ENCODE measurements at regions not wholly inside any gene's neighbourhood (a gene's known extent, or its start where the extent isn't known, plus 50 kb on each side); places are given as distances from the start of the nearest gene placed in this dataset.

DNA sequence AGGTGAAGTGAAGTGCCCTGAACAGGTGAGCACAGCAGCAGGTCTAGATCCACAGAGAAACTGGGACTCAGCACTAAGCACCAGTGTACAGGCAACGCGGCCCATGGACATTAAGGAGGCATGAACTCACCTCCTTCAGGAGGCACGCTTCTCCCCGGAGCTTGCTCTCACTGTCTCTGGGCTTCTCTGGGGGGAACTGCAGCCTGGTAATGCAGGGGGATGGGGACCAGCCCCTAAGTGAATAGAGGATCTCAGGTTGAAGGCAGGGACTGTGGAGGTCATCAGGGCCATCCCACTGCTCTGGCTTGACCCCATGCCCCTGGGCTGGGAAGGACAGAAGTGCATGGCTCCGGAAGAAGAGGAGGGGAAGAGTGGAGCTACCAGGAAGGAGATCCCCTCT is 495.6 kb upstream of the B3GAT1 start:
- DNase-seq (ENCODE audit: low read depth), result no peak
- no peak overlapping the region for H3K4me3 ChIP-seq (ENCODE audit: low read depth, low read length)
- TF ChIP-seq MYC (IDR thresholded peaks at IDR 0.05; ENCODE audit: low read depth, low read length) (no peak), POLR2A (IDR thresholded peaks at IDR 0.05; ENCODE audit: extremely low read depth, insufficient read length) (no peak)
- TF ChIP-seq, protein P1, sequence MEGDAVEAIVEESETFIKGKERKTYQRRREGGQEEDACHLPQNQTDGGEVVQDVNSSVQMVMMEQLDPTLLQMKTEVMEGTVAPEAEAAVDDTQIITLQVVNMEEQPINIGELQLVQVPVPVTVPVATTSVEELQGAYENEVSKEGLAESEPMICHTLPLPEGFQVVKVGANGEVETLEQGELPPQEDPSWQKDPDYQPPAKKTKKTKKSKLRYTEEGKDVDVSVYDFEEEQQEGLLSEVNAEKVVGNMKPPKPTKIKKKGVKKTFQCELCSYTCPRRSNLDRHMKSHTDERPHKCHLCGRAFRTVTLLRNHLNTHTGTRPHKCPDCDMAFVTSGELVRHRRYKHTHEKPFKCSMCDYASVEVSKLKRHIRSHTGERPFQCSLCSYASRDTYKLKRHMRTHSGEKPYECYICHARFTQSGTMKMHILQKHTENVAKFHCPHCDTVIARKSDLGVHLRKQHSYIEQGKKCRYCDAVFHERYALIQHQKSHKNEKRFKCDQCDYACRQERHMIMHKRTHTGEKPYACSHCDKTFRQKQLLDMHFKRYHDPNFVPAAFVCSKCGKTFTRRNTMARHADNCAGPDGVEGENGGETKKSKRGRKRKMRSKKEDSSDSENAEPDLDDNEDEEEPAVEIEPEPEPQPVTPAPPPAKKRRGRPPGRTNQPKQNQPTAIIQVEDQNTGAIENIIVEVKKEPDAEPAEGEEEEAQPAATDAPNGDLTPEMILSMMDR (IDR thresholded peaks at IDR 0.05; ENCODE audit: low read depth, low read length), result no peak
- TF ChIP-seq, protein P2, sequence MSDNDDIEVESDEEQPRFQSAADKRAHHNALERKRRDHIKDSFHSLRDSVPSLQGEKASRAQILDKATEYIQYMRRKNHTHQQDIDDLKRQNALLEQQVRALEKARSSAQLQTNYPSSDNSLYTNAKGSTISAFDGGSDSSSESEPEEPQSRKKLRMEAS (IDR thresholded peaks at IDR 0.05; ENCODE audit: low read depth, low read length), result no peak

DNA sequence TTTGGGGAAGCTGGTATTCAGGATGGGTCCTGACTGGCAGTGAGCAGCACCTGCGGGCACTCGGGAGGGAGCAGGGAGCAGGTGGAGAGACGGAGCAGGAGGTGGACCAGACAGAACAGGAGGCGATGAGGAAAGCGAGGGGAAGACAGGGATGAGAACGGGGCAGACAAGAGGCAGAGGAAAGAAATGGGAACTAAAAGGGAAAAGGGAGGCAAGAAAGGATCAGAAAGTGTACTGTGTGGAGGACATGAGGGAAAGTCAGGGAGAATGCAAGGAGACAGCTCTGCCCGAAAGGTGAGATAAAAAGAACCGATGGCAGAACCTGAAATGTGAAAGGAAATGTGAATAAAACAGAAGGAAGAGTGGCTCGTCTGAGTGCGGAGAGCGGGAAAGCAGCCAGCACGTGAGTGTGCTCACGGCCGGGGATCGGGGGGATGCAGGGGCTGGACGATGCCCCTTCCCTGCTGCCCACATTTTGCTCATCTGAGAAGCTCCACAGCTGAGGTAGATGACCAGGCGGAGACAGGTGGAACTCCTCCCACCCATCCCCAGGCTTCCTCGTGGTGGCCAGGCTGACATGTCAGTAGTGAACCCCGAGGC is 494.4 kb upstream of the B3GAT1 start:
- H3K4me3 ChIP-seq (ENCODE audit: low read depth, low read length), result no peak overlapping the region
- no peak for DNase-seq (ENCODE audit: low read depth)
- TF ChIP-seq POLR2A (IDR thresholded peaks at IDR 0.05; ENCODE audit: extremely low read depth, insufficient read length), result no peak
- no peak for TF ChIP-seq MYC (IDR thresholded peaks at IDR 0.05; ENCODE audit: low read depth, low read length)
- TF ChIP-seq, protein P2 (IDR thresholded peaks at IDR 0.05; ENCODE audit: low read depth, low read length), result no peak
- TF ChIP-seq, protein P1 (IDR thresholded peaks at IDR 0.05; ENCODE audit: low read depth, low read length), result no peak

DNA sequence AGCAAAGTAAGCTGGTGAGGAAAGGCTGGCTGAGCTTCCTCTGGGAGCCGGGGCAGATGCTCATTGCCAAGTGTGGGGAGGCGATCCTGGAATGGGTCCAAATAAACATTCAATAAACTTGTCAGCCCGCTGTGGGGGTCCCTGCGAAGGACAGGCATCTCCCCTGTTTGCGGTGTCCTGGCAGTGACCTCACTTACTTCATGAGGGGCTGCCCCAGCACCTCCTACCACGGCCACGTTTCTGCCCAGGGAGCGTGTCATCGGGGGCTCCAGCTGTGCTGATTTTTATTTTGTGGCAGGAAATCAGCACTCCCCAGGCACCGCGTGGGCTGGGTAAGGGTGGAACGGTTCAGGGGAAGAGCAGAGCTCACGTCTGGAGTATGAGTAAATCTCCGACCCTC is 493.9 kb upstream of the B3GAT1 start:
- H3K4me3 ChIP-seq (ENCODE audit: low read depth, low read length), result no peak overlapping the region
- DNase-seq (ENCODE audit: low read depth), result no peak
- TF ChIP-seq, protein P1 (IDR thresholded peaks at IDR 0.05; ENCODE audit: low read depth, low read length), result no peak
- TF ChIP-seq POLR2A (IDR thresholded peaks at IDR 0.05; ENCODE audit: extremely low read depth, insufficient read length), result no peak
- no peak for TF ChIP-seq MYC (IDR thresholded peaks at IDR 0.05; ENCODE audit: low read depth, low read length)
- TF ChIP-seq, protein P2 (IDR thresholded peaks at IDR 0.05; ENCODE audit: low read depth, low read length), result no peak

DNA sequence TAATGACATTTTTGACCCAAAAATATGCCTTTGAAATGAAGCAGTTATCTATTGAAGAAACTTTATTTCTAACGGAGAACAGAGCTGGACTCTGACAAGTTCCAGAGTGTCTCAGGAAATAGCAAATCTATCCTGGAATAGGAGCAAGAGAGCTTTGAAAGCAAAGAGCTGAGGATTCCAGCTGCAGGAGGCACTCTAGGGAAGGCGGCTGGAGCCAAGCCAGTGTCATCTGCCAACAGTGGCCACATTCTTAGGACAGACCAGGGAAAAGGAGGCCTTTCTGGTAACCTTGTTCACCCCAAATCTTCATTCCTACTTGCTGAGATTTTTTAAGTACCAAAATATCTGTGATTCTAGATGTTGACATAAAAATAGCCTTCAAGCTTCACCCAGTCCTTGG is 493.5 kb upstream of the B3GAT1 start:
- DNase-seq (ENCODE audit: low read depth), result no peak
- TF ChIP-seq MYC (IDR thresholded peaks at IDR 0.05; ENCODE audit: low read depth, low read length) (no peak), POLR2A (IDR thresholded peaks at IDR 0.05; ENCODE audit: extremely low read depth, insufficient read length) (no peak)
- TF ChIP-seq, protein P2 (IDR thresholded peaks at IDR 0.05; ENCODE audit: low read depth, low read length), result no peak
- TF ChIP-seq, protein P1 (IDR thresholded peaks at IDR 0.05; ENCODE audit: low read depth, low read length), result no peak
- no peak overlapping the region for H3K4me3 ChIP-seq (ENCODE audit: low read depth, low read length)

DNA sequence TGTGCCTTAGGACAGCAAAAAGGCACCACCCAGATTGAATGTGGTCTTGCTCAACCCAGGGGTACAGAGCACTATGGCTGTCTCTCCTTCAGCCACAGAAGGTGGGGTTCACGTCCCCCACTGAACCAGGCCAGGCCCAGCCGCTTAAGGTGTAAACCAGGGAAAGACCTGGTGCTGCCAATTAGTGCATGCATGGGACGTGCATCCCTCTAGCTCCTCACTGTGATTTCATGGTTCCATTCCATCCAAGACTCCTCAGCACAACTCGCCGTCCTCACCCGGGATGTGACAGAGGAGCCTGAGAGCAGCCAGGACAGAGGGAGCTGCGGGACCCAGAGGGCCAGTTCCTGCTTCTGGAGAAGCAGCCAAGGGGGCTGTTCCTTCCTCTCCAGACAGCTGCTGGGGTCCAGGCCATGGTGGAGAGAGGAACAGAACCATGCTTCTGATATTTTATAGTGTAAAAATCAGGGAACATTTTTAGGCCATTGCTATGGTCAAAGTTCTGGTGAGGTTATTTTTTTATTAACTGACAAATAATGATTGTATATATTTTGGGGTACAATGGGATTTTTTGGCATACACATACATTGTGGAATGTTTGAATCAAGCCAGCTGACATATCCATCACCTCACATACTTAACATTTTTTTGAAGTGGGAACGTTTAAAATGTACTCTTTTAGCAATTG is 492.2 kb upstream of the B3GAT1 start:
- TF ChIP-seq MYC (IDR thresholded peaks at IDR 0.05; ENCODE audit: low read depth, low read length), result no peak
- no peak for TF ChIP-seq POLR2A (IDR thresholded peaks at IDR 0.05; ENCODE audit: extremely low read depth, insufficient read length)
- TF ChIP-seq, protein P1 (IDR thresholded peaks at IDR 0.05; ENCODE audit: low read depth, low read length), result no peak
- TF ChIP-seq, protein P2 (IDR thresholded peaks at IDR 0.05; ENCODE audit: low read depth, low read length), result no peak
- no peak for DNase-seq (ENCODE audit: low read depth)
- H3K4me3 ChIP-seq (ENCODE audit: low read depth, low read length), result no peak overlapping the region

Data from NB4 (cell line).